ENCODE measurements at regions not wholly inside any gene's neighbourhood (a gene's known extent, or its start where the extent isn't known, plus 50 kb on each side); places are given as distances from the start of the nearest gene placed in this dataset.

DNA sequence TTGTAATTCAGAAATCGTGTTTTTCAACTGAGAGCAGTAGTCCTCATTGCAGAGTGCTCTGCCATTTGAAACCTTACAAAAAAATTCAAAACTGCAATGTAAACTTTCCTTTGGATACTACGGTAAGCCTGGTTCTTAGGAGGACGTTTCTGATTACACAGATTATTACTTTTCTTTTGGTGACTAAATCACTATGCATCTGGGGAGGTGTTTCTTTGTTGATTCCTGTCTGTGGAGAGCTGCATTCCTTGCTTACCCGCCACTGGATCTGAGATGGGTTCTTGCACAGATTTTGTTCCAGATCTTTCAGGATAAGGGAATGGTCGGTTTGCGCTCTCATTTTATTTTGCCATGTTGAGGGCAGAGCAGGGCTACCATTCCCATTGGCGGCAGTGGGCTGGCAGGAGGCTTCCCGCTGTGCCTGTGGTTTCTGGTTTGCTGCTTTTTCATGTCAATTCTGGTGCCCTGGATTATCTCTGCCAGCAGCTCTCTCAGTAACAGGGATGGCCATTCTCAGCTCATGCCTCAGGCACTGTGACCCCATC is 485.1 kb downstream of the GLRX3 start:
- Histone ChIP-seq H3K4me3 (ENCODE audit: low read depth, low read length) (no peak overlapping the region), H3K36me3 (ENCODE audit: control insufficient read depth, insufficient read depth, low read length) (no peaks in the 10 kb centered on the region), H3K27me3 (ENCODE audit: control insufficient read depth, insufficient read depth, low read length) (no peaks in the 10 kb centered on the region)
- DNase-seq (ENCODE audit: low read depth) (no peak), FAIRE-seq (no peak)
- TF ChIP-seq, protein P1, sequence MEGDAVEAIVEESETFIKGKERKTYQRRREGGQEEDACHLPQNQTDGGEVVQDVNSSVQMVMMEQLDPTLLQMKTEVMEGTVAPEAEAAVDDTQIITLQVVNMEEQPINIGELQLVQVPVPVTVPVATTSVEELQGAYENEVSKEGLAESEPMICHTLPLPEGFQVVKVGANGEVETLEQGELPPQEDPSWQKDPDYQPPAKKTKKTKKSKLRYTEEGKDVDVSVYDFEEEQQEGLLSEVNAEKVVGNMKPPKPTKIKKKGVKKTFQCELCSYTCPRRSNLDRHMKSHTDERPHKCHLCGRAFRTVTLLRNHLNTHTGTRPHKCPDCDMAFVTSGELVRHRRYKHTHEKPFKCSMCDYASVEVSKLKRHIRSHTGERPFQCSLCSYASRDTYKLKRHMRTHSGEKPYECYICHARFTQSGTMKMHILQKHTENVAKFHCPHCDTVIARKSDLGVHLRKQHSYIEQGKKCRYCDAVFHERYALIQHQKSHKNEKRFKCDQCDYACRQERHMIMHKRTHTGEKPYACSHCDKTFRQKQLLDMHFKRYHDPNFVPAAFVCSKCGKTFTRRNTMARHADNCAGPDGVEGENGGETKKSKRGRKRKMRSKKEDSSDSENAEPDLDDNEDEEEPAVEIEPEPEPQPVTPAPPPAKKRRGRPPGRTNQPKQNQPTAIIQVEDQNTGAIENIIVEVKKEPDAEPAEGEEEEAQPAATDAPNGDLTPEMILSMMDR (IDR thresholded peaks at IDR 0.05; ENCODE audit: insufficient read depth, low read length, severe bottlenecking): no peak

DNA sequence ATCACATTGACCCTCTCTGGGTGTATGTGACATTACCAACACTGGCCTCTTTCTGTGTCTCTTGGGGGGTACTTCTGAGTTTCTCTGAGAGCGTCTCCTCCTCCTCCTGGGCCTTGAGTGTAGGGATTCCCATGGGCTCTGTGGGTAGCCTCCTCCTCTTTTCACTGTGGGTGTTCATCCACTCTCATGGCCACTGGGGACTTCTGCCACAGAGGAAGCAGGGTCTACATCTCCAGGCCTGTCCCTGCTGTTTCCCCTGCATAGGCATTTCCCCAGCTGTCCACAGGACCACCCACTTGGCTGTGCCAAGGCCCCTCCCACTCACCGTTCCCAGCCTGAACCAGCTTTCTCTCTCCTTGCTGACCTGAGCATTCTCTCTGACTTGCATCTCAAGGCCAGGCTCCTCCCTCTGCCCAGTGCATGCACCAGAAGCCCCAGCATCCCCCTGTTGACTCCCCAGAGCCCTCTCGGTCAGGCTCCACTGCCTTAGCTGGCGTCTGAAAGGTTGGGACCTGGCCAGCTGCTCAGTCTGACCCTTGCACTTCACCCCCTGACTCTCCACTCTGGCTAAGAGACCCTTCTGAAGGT is 487.6 kb downstream of the GLRX3 start:
- no peak for FAIRE-seq
- H3K4me3 ChIP-seq (ENCODE audit: low read depth, low read length): no peak overlapping the region
- H3K36me3 ChIP-seq (ENCODE audit: control insufficient read depth, insufficient read depth, low read length): no peaks in the 10 kb centered on the region
- TF ChIP-seq, protein P1 (IDR thresholded peaks at IDR 0.05; ENCODE audit: insufficient read depth, low read length, severe bottlenecking): no peak
- DNase-seq (ENCODE audit: low read depth): no peak
- H3K27me3 ChIP-seq (ENCODE audit: control insufficient read depth, insufficient read depth, low read length): no peaks in the 10 kb centered on the region

DNA sequence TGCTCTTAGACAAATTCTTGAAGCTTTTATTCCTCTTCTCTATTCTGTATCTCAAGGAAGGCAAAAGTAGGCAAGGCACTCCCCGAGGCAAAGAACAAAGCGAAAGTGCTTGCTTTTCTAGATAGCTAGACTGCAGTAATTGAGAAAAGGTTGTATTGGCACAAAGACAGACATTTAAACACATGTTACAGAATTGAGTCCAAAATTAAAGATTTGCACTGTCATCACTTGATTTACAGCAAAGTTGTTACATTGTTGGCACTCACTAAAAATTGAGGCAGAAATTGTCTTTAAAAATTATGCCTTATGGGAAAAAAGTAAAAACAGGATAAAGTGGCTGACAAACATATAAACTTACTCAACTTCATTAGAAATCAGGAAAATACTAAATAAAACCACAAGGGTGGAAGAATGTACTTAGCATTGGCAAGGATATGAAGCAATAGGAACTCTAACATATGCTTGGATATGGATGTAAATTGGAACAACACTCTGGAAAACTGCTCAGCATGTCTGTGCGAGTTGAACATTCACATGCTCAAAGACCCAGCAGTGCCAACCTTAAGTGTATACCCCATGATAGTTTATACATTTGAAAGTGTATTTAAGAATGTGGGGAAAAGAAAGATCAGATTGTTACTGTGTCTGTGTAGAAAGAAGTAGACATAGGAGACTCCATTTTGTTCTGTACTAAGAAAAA is 491.3 kb downstream of the GLRX3 start:
- Histone ChIP-seq H3K4me3 (ENCODE audit: low read depth, low read length) (no peak overlapping the region), H3K36me3 (ENCODE audit: control insufficient read depth, insufficient read depth, low read length) (no peaks in the 10 kb centered on the region), H3K27me3 (ENCODE audit: control insufficient read depth, insufficient read depth, low read length) (no peaks in the 10 kb centered on the region)
- FAIRE-seq: no peak
- no peak for DNase-seq (ENCODE audit: low read depth)
- TF ChIP-seq, protein P1 (IDR thresholded peaks at IDR 0.05; ENCODE audit: insufficient read depth, low read length, severe bottlenecking): no peak

DNA sequence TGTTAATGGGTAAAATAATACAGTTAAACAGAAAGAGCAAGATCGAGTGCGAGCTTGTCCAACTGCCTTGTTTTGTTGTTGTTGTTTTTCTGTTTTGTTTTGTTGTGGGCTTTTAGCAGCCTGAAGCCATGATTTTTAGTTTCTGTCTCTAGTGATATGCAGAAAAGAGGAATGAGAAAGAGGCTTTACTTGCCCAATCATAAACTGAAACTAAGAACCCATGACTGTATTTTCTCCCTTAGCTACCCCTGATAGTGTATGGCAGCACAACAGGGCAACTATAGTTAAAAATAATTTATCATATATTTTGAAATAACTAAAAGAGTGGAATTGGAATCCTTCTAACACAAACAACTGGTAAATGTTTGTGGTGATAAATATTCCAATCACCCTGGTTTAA is 493.9 kb downstream of the GLRX3 start:
- TF ChIP-seq, protein P1 (IDR thresholded peaks at IDR 0.05; ENCODE audit: insufficient read depth, low read length, severe bottlenecking): no peak
- FAIRE-seq: no peak

DNA sequence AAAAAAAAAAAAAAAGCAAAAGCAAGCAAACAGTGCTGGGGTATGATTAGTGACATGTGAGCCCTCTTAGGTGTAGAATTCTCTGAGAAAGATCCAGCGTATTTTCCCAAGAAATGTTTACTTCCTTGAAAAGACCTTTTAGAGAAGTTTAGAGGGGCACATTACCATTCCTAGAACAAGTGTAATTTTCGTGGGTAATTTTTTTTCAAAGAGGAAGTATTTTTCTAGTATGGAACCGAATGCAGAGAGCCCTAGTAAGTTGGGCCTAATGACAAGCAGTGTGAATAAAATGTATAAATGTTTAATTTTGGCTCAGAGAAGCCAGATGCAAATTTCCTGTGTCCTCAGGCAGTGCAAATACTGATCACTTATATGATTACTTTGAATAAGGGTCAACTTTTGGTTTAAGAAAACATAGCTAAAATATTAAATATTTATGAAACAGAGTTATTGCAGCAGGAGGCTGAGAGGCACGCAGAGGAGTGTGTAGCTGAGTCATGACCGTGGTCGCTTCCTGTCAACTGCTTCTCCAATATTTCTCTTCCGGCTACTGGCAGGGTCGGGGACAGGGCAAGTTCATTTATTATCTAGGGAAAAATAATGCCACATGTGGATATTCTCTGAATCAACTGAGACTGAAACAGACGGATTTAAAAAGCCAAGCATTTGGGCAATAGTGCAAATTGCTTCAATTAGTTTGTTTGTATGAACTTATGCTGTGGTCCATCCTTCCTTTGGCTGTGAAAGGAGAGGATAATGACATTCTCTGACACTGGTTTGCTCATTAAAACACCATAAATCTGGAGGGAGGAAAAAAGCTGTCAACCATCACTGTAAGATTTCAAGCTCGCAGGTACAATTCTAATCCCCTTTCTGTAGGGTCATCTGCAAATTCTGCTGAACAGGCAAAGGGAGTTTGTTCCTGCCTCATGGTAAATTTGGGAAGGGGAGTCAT is 495.2 kb downstream of the GLRX3 start:
- Histone ChIP-seq H3K4me3 (ENCODE audit: low read depth, low read length) (no peak overlapping the region), H3K27me3 (ENCODE audit: control insufficient read depth, insufficient read depth, low read length) (no peaks in the 10 kb centered on the region), H3K36me3 (ENCODE audit: control insufficient read depth, insufficient read depth, low read length) (no peaks in the 10 kb centered on the region)
- no peak for DNase-seq (ENCODE audit: low read depth)
- FAIRE-seq: no peak
- TF ChIP-seq, protein P1 (IDR thresholded peaks at IDR 0.05; ENCODE audit: insufficient read depth, low read length, severe bottlenecking): no peak

More for the DNA sequence above, 493.9 kb downstream of the GLRX3 start:
- H3K27me3 ChIP-seq (ENCODE audit: control insufficient read depth, insufficient read depth, low read length): no peaks in the 10 kb centered on the region
- H3K36me3 ChIP-seq (ENCODE audit: control insufficient read depth, insufficient read depth, low read length): no peaks in the 10 kb centered on the region
- no peak overlapping the region for H3K4me3 ChIP-seq (ENCODE audit: low read depth, low read length)
- no peak for DNase-seq (ENCODE audit: low read depth)

Data from bronchial epithelial cell (primary cell).